PC-3 (cell line): ENCODE measurements at regions not wholly inside any gene's neighbourhood (a gene's known extent, or its start where the extent isn't known, plus 50 kb on each side); places are given as distances from the start of the nearest gene placed in this dataset.

Experiments
- CTCF ChIP-seq: fragments of 300-600 bp; sonication (generic); conservative IDR thresholded peaks from 2 replicates; pipeline ENCODE4 v1.5.1; 2017; ENCODE audit warnings: antibody characterized with exemption, low read depth, mild to moderate bottlenecking, low read length
- EZH2phosphoT487 ChIP-seq: fragments of 300-600 bp; sonication (generic); IDR thresholded peaks from 2 replicates; pipeline ENCODE4 v1.6.1; 2018; ENCODE audit warnings: mild to moderate bottlenecking, antibody characterized with exemption, low read length, borderline replicate concordance

- TF ChIP-seq CTCF, result no peak
- TF ChIP-seq EZH2phosphoT487, result no peak
Observed at GRCh38 chr1:208951908-208952307, 631.6 kb upstream of the CAMK1G start.
